ENCODE measurements at regions not wholly inside any gene's neighbourhood (a gene's known extent, or its start where the extent isn't known, plus 50 kb on each side); places are given as distances from the start of the nearest gene placed in this dataset.

DNA sequence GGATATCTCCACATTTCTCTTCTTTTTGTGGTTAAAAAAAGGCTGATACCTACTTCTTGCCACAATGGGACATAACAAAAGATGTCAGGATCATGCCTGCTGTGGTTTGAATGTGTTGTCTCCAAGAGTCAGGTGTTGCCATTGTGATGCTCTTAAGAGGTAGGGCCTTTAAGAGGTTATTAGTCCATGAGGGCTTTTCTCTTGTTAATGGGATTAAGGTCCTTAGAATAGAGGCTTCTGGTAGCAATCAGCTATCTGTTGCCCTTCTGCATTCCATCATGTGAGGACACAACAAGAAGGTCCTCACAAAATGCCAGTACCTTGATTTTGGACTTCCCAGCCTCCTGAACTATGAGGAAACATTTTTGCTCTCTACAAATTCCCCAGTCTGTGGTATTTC lies 191.4 kb downstream of the GBA3 start (continued):
- TF ChIP-seq, protein P1, sequence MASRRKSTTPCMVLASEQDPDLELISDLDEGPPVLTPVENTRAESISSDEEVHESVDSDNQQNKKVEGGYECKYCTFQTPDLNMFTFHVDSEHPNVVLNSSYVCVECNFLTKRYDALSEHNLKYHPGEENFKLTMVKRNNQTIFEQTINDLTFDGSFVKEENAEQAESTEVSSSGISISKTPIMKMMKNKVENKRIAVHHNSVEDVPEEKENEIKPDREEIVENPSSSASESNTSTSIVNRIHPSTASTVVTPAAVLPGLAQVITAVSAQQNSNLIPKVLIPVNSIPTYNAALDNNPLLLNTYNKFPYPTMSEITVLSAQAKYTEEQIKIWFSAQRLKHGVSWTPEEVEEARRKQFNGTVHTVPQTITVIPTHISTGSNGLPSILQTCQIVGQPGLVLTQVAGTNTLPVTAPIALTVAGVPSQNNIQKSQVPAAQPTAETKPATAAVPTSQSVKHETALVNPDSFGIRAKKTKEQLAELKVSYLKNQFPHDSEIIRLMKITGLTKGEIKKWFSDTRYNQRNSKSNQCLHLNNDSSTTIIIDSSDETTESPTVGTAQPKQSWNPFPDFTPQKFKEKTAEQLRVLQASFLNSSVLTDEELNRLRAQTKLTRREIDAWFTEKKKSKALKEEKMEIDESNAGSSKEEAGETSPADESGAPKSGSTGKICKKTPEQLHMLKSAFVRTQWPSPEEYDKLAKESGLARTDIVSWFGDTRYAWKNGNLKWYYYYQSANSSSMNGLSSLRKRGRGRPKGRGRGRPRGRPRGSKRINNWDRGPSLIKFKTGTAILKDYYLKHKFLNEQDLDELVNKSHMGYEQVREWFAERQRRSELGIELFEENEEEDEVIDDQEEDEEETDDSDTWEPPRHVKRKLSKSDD (conservative IDR thresholded peaks at IDR 0.05; ENCODE audit: low read length) = no peak

DNA sequence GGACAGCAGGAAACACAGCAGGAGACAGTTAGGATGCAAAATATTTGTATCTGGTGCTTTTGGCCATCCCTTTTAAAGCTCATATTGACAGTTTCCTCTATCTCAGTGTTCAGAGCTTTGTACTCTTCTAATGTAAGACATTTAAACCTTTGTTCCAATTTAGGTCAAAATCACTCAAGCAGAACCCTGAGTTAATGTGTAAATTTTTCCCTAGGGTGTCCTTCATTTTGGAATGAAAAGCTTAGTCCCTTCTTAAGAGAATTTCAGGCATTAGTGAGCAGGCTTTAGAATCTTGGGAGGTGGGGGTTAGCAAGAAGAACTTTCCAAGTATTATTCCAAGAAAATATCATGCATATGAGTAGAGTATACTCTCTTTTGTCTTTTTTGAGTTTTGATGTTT lies 188.7 kb downstream of the GBA3 start:
- in situ Hi-C loops (cut with MboI) = loop anchor here (25.0 kb wide), 1 partner anchor 1531 kb away; no protein-coding TSS in a partner anchor

More for the DNA sequence above, 188.7 kb downstream of the GBA3 start:
- Histone ChIP-seq H3K79me2 (ENCODE audit: control insufficient read depth, insufficient read depth, low read length) (no peaks in the 10 kb centered on the region), H3K9me1 (ENCODE audit: control insufficient read depth, insufficient read depth, low read length) (no peaks in the 10 kb centered on the region), H3K9me3 (replicated peaks; ENCODE audit: control insufficient read depth, insufficient read depth, low read depth, low read length) (no peaks in the 10 kb centered on the region), H3K9ac (ENCODE audit: insufficient read depth in 1 of 2, low read depth in 2 of 2, low read length in 2 of 2) (no peak overlapping the region), H2AFZ (ENCODE audit: low read depth, low read length) (no peak overlapping the region), H3K36me3 (ENCODE audit: control insufficient read depth, insufficient read depth, low read length) (no peaks in the 10 kb centered on the region), H3K4me3 (no peak overlapping the region), H3K27ac (ENCODE audit: extremely low read depth, low read depth, low read length) (no peak overlapping the region), H3K4me2 (ENCODE audit: insufficient read depth, low read length) (no peak overlapping the region), H3K27me3 (ENCODE audit: control insufficient read depth in 2 of 2, insufficient read depth in 2 of 2, low read length in 2 of 2) (no peaks in the 10 kb centered on the region), H3K4me1 (replicated peaks in 1 of 2; ENCODE audit: control insufficient read depth in 2 of 2, insufficient read depth in 2 of 2, low read length in 2 of 2) (no peaks in the 10 kb centered on the region), H4K20me1 (replicated peaks; ENCODE audit: control insufficient read depth, insufficient read depth, low read length) (no peaks in the 10 kb centered on the region)
- POLR2A ChIA-PET = no interaction called here
- intact Hi-C loops (cut with micrococcal nuclease) = no loop called here
- DNase-seq (ENCODE audit: extremely low read depth in 1 of 4, low spot score in 3 of 4) (no peak), ATAC-seq (no peak), FAIRE-seq (no peak)
- TF ChIP-seq ZBTB8A (IDR thresholded peaks at IDR 0.05; ENCODE audit: partially characterized antibody) = no peak
- TF ChIP-seq ZC3H4 (CRISPR knock-in tag; IDR thresholded peaks at IDR 0.05; ENCODE audit: borderline replicate concordance) = no peak
- TF ChIP-seq ZNF3 (CRISPR knock-in tag; IDR thresholded peaks at IDR 0.05) = no peak
- TF ChIP-seq MCM2 (IDR thresholded peaks at IDR 0.05; ENCODE audit: low read depth) = no peak
- CTCF ChIA-PET (ENCODE audit: low intra/inter-chr PET ratio) = no interaction called here
- no TSS peak for BruUV-seq (replicated peaks)

All from K562 (cell line).